ENCODE measurements at regions not wholly inside any gene's neighbourhood (a gene's known extent, or its start where the extent isn't known, plus 50 kb on each side); places are given as distances from the start of the nearest gene placed in this dataset.
"Not testable (repeated sequence)": the region's sequence is repeated elsewhere in the genome, so short reads cannot be mapped to it uniquely, and the experiment has no call there.

DNA sequence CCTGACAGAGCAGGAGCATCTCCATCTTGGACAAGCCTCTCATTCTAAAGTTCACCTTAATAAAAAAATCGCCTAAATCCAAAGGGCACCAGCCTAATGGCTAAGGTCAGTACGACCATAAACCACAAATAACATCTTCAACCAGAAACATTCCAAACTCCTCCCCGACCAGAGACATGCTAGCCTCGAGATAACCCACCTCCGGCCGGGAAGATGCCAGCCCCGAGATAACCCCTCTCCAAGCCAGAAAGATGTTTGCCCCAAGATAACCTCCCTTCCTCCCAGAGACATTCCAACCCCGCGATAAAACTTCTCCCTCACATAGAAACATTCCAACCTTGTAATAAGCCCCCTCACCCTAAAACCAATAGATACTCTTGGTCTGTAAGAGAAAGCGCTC, 86.8 kb upstream of the PKP2 start:
- Histone ChIP-seq H3K4me1 (no peaks in the 10 kb centered on the region), H3K27ac (replicated peaks in 1 of 4) (no peak overlapping the region), H3K27me3 (no peaks in the 10 kb centered on the region), H3K36me3 (no peaks in the 10 kb centered on the region), H3K9me3 (no peaks in the 10 kb centered on the region), H3K4me3 (no peak overlapping the region)
- intact Hi-C loops (cut with DNase I), result no loop called here
- WGBS, result 7% methylated on average over 10 of the region's 10 CpGs
- TF ChIP-seq POLR2AphosphoS5 (IDR thresholded peaks at IDR 0.05) (no peak), EP300 (IDR thresholded peaks at IDR 0.05) (no peak), POLR2A (IDR thresholded peaks at IDR 0.05; ENCODE audit: low read depth) (no peak)
- TF ChIP-seq, protein P1, sequence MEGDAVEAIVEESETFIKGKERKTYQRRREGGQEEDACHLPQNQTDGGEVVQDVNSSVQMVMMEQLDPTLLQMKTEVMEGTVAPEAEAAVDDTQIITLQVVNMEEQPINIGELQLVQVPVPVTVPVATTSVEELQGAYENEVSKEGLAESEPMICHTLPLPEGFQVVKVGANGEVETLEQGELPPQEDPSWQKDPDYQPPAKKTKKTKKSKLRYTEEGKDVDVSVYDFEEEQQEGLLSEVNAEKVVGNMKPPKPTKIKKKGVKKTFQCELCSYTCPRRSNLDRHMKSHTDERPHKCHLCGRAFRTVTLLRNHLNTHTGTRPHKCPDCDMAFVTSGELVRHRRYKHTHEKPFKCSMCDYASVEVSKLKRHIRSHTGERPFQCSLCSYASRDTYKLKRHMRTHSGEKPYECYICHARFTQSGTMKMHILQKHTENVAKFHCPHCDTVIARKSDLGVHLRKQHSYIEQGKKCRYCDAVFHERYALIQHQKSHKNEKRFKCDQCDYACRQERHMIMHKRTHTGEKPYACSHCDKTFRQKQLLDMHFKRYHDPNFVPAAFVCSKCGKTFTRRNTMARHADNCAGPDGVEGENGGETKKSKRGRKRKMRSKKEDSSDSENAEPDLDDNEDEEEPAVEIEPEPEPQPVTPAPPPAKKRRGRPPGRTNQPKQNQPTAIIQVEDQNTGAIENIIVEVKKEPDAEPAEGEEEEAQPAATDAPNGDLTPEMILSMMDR (IDR thresholded peaks at IDR 0.05), result no peak
- DNase-seq (ENCODE audit: extremely low spot score), result no peak

DNA sequence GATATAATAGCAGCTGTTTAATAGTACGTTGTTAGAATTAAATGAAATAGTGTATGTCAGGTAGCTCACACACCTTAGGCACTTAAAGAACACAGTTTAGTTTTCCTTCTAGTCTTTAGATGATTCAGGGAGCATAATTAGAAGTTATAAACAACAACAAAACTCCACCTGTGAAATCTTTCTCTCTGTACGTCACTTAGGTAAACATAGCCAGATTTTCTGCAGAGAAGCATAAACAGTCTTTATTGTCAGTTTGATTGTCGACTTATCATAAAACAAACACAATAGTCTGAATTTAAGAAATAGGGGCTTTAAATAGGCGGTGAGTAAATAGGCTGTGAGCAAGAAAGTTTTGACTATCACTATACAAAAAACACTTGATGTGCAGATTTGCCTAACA, 84.6 kb upstream of the PKP2 start:
- Histone ChIP-seq H3K4me3 (no peak overlapping the region), H3K4me1 (no peaks in the 10 kb centered on the region), H3K27ac (replicated peaks in 1 of 4) (no peak overlapping the region), H3K27me3 (no peaks in the 10 kb centered on the region), H3K9me3 (no peaks in the 10 kb centered on the region), H3K36me3 (no peaks in the 10 kb centered on the region)
- no peak for DNase-seq (ENCODE audit: extremely low spot score)
- WGBS, result 67% methylated on average over 4 of the region's 4 CpGs
- TF ChIP-seq, protein P1 (IDR thresholded peaks at IDR 0.05), result no peak
- no peak for TF ChIP-seq POLR2AphosphoS5 (IDR thresholded peaks at IDR 0.05)
- no peak for TF ChIP-seq EP300 (IDR thresholded peaks at IDR 0.05)
- TF ChIP-seq POLR2A (IDR thresholded peaks at IDR 0.05; ENCODE audit: low read depth), result no peak
- intact Hi-C loops (cut with DNase I), result no loop called here

DNA sequence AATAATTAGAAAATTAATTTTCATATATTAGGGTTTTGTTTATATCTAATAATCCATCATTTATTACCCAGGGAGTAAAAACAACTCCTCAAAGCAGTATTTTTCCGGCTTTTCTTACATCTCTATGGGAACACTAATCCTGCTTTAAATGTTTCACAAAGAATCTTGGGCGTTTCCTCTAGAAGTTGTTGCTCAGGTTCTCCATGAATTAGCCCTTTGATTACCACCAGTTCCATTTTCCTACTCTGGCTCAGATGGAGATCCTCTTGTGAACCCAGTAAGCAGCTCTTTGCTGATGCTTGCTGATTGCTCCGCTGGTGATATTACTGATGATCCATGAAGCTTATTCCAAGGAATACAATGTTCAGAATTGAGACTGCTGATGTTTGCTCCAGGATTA, 78.5 kb upstream of the PKP2 start:
- no peak overlapping the region for H3K27ac ChIP-seq (replicated peaks in 1 of 4)
- WGBS, result 75% methylated on average over 3 of the region's 3 CpGs
- no peaks in the 10 kb centered on the region for H3K4me1 ChIP-seq
- H3K4me3 ChIP-seq, result no peak overlapping the region
- no peak for DNase-seq (ENCODE audit: extremely low spot score)
- intact Hi-C loops (cut with DNase I), result no loop called here
- TF ChIP-seq POLR2A (IDR thresholded peaks at IDR 0.05; ENCODE audit: low read depth), result no peak
- no peak for TF ChIP-seq POLR2AphosphoS5 (IDR thresholded peaks at IDR 0.05)
- TF ChIP-seq, protein P1 (IDR thresholded peaks at IDR 0.05), result no peak
- no peak for TF ChIP-seq EP300 (IDR thresholded peaks at IDR 0.05)
- no peaks in the 10 kb centered on the region for H3K36me3 ChIP-seq
- no peaks in the 10 kb centered on the region for H3K9me3 ChIP-seq
- H3K27me3 ChIP-seq, result no peaks in the 10 kb centered on the region

DNA sequence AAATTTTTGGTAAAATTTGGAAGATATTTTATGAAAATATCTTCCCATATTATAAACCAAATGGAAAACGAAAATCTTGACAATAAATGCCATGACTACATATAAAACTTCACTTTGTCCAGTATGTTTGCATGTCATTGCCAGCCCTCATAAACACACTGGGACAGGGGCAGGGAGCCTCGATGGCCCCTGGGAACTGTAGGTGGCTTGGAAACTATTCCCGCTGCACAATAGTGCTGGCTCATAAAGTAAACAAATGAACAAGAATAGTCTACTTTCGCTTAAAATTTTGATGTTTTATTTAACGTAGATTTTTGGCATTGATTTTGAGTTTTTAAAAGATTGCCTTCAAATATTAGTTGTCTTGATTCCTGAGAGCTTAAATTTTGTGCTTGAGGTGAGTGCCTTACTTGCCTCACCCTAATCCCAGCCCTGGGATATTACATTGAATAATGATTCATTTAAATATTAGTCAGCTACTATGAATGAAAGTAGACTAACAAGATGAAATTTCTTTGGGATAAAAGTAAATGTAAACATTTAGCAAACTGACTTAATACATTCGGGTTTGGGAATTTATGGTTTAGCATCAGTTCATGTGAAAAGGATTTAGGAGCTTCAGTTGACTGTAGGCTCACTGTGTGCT, 74.0 kb upstream of the PKP2 start:
- H3K4me1 ChIP-seq, result no peaks in the 10 kb centered on the region
- H3K36me3 ChIP-seq, result no peaks in the 10 kb centered on the region
- no peak overlapping the region for H3K4me3 ChIP-seq
- no peak for DNase-seq (ENCODE audit: extremely low spot score)
- H3K27ac ChIP-seq (replicated peaks in 1 of 4), result no peak overlapping the region
- no peak for TF ChIP-seq EP300 (IDR thresholded peaks at IDR 0.05)
- H3K27me3 ChIP-seq, result no peaks in the 10 kb centered on the region
- H3K9me3 ChIP-seq, result no peaks in the 10 kb centered on the region
- 73% methylated on average over 6 of the region's 6 CpGs for WGBS
- intact Hi-C loops (cut with DNase I), result no loop called here

DNA sequence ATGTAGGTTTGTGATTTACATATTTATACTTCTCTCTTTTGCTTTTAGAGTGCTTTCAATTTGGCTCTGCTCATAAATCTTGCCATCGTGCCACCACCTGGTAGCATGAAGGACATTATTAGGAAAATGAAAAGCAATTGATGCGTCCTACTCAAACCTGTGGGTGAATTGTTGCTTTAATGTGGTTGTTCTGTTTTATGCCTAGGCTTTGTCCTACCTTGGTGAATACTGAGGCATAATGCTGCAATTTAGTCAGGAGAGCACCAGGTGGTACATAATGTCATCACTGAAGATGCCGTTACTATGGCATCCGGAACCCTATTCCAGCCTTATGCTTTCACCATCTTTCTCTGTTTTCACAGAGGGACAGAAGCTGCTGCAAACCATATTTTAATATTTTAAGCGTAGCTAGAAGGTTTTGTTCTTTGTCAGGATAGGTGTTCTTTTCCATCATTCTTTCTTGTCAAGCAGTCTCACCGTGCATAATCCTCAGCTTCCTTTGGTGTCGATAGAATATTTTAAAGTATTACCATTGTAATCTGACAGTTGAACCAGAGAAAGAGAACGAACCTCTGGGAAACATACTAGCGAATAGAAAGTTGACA, 68.5 kb upstream of the PKP2 start:
- no peaks in the 10 kb centered on the region for H3K27me3 ChIP-seq
- TF ChIP-seq POLR2A (IDR thresholded peaks at IDR 0.05; ENCODE audit: low read depth) (no peak), EP300 (IDR thresholded peaks at IDR 0.05) (no peak), POLR2AphosphoS5 (IDR thresholded peaks at IDR 0.05) (no peak)
- TF ChIP-seq, protein P1 (IDR thresholded peaks at IDR 0.05), result no peak

DNA sequence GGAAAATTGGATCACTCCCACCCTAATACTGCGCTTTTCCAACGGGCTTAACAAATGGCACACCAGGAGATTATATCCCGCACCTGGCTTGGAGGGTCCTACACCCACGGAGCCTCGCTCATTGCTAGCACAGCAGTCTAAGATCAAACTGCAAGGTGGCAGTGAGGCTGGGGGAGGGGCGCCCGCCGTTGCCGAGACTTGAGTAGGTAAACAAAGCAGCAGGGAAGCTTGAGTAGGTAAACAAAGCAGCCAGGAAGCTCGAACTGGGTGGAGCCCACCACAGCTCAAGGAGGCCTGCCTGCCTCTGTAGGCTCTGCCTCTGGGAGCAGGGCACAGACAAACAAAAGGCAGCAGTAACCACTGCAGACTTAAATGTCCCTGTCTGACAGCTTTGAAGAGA, 59.8 kb upstream of the PKP2 start:
- H3K4me1 ChIP-seq; H3K4me3 ChIP-seq; H3K27ac ChIP-seq (replicated peaks in 1 of 4); DNase-seq (ENCODE audit: extremely low spot score); H3K36me3 ChIP-seq; H3K9me3 ChIP-seq; intact Hi-C loops (cut with DNase I); H3K27me3 ChIP-seq: not testable (repeated sequence)
- WGBS, result 89% methylated on average over 9 of the region's 10 CpGs

More for the DNA sequence above, 68.5 kb upstream of the PKP2 start:
- Histone ChIP-seq H3K36me3 (no peaks in the 10 kb centered on the region), H3K27ac (replicated peaks in 1 of 4) (no peak overlapping the region), H3K9me3 (no peaks in the 10 kb centered on the region), H3K4me1 (no peaks in the 10 kb centered on the region), H3K4me3 (no peak overlapping the region)
- intact Hi-C loops (cut with DNase I), result no loop called here
- no peak for DNase-seq (ENCODE audit: extremely low spot score)
- WGBS, result 83% methylated on average over 9 of the region's 9 CpGs
